ENCODE measurements at regions not wholly inside any gene's neighbourhood (a gene's known extent, or its start where the extent isn't known, plus 50 kb on each side); places are given as distances from the start of the nearest gene placed in this dataset.
A peak's percentile ranks its signal among the peaks of the same experiment; 100 is the strongest.

DNA sequence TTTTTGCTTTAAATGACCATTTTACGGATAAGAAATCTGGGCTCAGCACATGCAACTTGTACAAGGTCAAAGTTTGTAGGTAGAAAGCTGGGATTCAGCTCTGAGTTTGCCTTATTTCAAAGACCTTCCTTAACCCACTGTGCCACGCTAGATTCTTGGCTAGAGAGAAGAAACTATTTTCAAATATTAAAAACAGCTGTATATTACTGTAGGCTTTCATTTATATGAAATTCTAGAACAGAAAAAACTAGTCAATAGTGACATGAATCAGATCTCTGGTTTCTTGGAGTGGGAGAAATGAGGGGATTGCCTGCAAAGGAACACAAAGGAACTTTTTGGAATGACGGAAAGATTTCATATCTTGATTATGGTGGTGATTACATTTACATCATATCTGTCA is 53.0 kb upstream of the C1GALT1 start:
- Mint-ChIP-seq H3K27ac (no peak overlapping the region), H3K9me3 (peaks cover 0 to 4% (median 0%) of the 10 kb centered on the region in 7 donors), H3K4me3 (no peak overlapping the region), H3K36me3 (no peaks in the 10 kb centered on the region), H3K27me3 (no peaks in the 10 kb centered on the region), H3K4me1 (peaks cover 9 to 18% (median 10%) of the 10 kb centered on the region in 3 donors)
- ATAC-seq (ENCODE audit: low read depth in 2 of 2) (no peak), DNase-seq (no peak)

GRCh38 chr7:7131273-7131672 is 51.1 kb upstream of the C1GALT1 start:
- Mint-ChIP-seq H3K27ac (peak overlapping the region in 4 of 6 donors; percentile 12 to 59 (median 40)), H3K27me3 (no peaks in the 10 kb centered on the region), H3K9me3 (peaks cover 0 to 5% (median 1%) of the 10 kb centered on the region in 7 donors), H3K36me3 (no peaks in the 10 kb centered on the region), H3K4me1 (peaks cover 10 to 22% (median 14%) of the 10 kb centered on the region in 3 donors), H3K4me3 (peak overlapping the region in 2 of 8 donors; percentile 49 to 54)
- ATAC-seq (ENCODE audit: low read depth in 2 of 2), result peak; percentile 55 to 67
- DNase-seq, result peak; percentile 3
